HG03108 (cell line): ENCODE measurements at regions not wholly inside any gene's neighbourhood (a gene's known extent, or its start where the extent isn't known, plus 50 kb on each side); places are given as distances from the start of the nearest gene placed in this dataset.
"Not testable (repeated sequence)": the region's sequence is repeated elsewhere in the genome, so short reads cannot be mapped to it uniquely, and the experiment has no call there.

Experiments
- ATAC-seq: cut with Tn5 transposase; IDR thresholded peaks from one replicate; pipeline ENCODE4 v1.9.1; 2021; ENCODE audit warnings: moderate library complexity; ENCODE audit not compliant: unreplicated experiment

GRCh38 chr4:60581919-60582536 lies 618.1 kb upstream of the ADGRL3 start:
- ATAC-seq, result no peak

- no peak for ATAC-seq
These were observed 611.6 kb upstream of the ADGRL3 start for GRCh38 chr4:60588556-60588955.

GRCh38 chr4:60589425-60589824 lies 610.7 kb upstream of the ADGRL3 start:
- no peak for ATAC-seq

GRCh38 chr4:60590116-60590515 lies 610.0 kb upstream of the ADGRL3 start:
- ATAC-seq, result no peak

- no peak for ATAC-seq
These were observed 594.3 kb upstream of the ADGRL3 start for GRCh38 chr4:60605646-60606354.

GRCh38 chr4:60611762-60612496 lies 588.2 kb upstream of the ADGRL3 start:
- ATAC-seq, result no peak

GRCh38 chr4:60617731-60618130 lies 582.4 kb upstream of the ADGRL3 start:
- no peak for ATAC-seq

- no peak for ATAC-seq
These were observed 580.4 kb upstream of the ADGRL3 start for GRCh38 chr4:60619531-60620305.

GRCh38 chr4:60637976-60638375 lies 562.1 kb upstream of the ADGRL3 start:
- no peak for ATAC-seq

GRCh38 chr4:60648774-60649173 lies 551.4 kb upstream of the ADGRL3 start:
- no peak for ATAC-seq

- ATAC-seq, result no peak
These were observed 547.2 kb upstream of the ADGRL3 start for GRCh38 chr4:60652933-60653332.

GRCh38 chr4:60655356-60655755 lies 544.8 kb upstream of the ADGRL3 start:
- no peak for ATAC-seq

GRCh38 chr4:60656171-60656570 lies 544.0 kb upstream of the ADGRL3 start:
- no peak for ATAC-seq

GRCh38 chr4:60657041-60657440 lies 543.1 kb upstream of the ADGRL3 start:
- no peak for ATAC-seq

- no peak for ATAC-seq
These were observed 542.3 kb upstream of the ADGRL3 start for GRCh38 chr4:60657807-60658206.

- ATAC-seq, result no peak
These were observed 536.4 kb upstream of the ADGRL3 start for GRCh38 chr4:60663769-60664168.

- ATAC-seq, result no peak
These were observed 517.2 kb upstream of the ADGRL3 start for GRCh38 chr4:60682901-60683300.

GRCh38 chr4:60683357-60683756 lies 516.8 kb upstream of the ADGRL3 start:
- no peak for ATAC-seq

GRCh38 chr4:60683973-60684372 lies 516.2 kb upstream of the ADGRL3 start:
- no peak for ATAC-seq

- ATAC-seq, result not testable (repeated sequence)
These were observed 504.1 kb upstream of the ADGRL3 start for GRCh38 chr4:60696062-60696461.

- no peak for ATAC-seq
These were observed 491.1 kb upstream of the ADGRL3 start for GRCh38 chr4:60709061-60709460.
